ENCODE measurements at regions not wholly inside any gene's neighbourhood (a gene's known extent, or its start where the extent isn't known, plus 50 kb on each side); places are given as distances from the start of the nearest gene placed in this dataset.

GRCh38 chr2:105598829-105599698, 145.6 kb upstream of the NCK2 start:
- DNase-seq (ENCODE audit: low read depth, low spot score) = no peak
- no peak overlapping the region for H3K4me3 ChIP-seq (ENCODE audit: low read length)

- no peak for DNase-seq (ENCODE audit: low read depth, low spot score)
Measured at GRCh38 chr2:105597806-105598803, 146.6 kb upstream of the NCK2 start.

GRCh38 chr2:105597011-105597805, 147.5 kb upstream of the NCK2 start:
- DNase-seq (ENCODE audit: low read depth, low spot score) = no peak
- no peak overlapping the region for H3K4me3 ChIP-seq (ENCODE audit: low read length)

More at GRCh38 chr2:105597806-105598803, 146.6 kb upstream of the NCK2 start:
- no peak overlapping the region for H3K4me3 ChIP-seq (ENCODE audit: low read length)

- no peak overlapping the region for H3K4me3 ChIP-seq (ENCODE audit: low read length)
- DNase-seq (ENCODE audit: low read depth, low spot score) = no peak
Measured at GRCh38 chr2:105596411-105596921, 148.2 kb upstream of the NCK2 start.

GRCh38 chr2:105595536-105595935, 149.2 kb upstream of the NCK2 start:
- DNase-seq (ENCODE audit: low read depth, low spot score) = no peak
- no peak overlapping the region for H3K4me3 ChIP-seq (ENCODE audit: low read length)

DNA sequence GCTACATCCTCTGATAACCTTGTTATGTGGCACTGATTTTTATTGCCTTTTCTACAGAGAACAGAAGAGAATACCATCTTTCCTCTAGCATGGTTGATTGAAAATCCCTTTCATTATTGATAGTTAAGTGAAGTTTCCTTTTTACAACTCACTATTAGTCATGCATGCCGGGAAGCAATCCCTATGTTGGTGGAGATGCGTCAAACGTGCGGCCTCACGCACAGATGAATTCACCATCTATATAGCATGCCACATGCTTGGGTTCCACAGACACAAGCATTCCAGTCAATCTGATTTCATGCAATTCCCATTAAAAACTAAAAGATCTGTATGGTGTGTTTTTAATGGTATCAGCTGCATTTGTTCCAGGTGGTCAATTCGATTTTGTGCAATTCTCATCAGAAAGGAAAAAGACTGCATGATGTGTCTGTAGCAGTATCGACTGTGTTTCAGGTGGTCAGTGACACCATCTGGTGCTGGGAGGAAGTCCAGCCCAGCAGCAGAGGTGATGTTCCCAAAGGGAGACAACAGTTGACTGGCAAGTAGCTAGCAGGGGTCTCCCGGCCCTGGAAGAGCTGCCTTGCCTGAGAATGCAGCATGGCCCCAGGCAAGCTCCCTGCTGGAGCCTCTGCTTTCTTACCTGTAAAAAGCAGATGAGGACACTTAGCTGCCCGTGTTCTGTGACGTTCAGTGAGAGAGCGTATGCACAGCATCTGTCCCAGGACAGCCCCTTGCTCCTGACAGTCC, 151.3 kb upstream of the NCK2 start:
- H3K4me3 ChIP-seq (ENCODE audit: low read length) = no peak overlapping the region
- no peak for DNase-seq (ENCODE audit: low read depth, low spot score)

- H3K4me3 ChIP-seq (ENCODE audit: low read length) = no peak overlapping the region
- DNase-seq (ENCODE audit: low read depth, low spot score) = no peak
Measured at GRCh38 chr2:105592288-105592687, 152.4 kb upstream of the NCK2 start.

- no peak overlapping the region for H3K4me3 ChIP-seq (ENCODE audit: low read length)
- no peak for DNase-seq (ENCODE audit: low read depth, low spot score)
Measured at GRCh38 chr2:105590780-105591660, 153.7 kb upstream of the NCK2 start.

DNA sequence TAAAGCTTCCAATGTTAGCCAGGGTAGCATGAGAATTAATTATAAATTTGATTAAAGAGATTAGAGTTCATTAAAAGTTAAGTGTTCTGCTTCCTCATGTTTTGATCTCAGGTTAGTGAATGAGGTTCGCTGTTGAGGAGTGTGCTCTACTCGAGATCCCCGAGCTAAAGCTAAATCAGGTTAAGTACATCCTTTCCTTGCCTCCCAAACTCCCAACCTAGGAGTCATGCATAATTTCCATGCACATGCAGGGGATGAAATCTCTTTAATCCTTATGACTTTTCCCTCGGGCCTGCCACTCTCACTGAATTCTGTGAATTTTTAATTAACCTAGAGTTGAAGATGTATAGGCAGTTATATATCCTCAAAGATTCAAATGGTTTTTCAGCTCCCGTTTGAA, 156.1 kb upstream of the NCK2 start:
- H3K4me3 ChIP-seq (ENCODE audit: low read length) = no peak overlapping the region
- DNase-seq (ENCODE audit: low read depth, low spot score) = no peak

DNA sequence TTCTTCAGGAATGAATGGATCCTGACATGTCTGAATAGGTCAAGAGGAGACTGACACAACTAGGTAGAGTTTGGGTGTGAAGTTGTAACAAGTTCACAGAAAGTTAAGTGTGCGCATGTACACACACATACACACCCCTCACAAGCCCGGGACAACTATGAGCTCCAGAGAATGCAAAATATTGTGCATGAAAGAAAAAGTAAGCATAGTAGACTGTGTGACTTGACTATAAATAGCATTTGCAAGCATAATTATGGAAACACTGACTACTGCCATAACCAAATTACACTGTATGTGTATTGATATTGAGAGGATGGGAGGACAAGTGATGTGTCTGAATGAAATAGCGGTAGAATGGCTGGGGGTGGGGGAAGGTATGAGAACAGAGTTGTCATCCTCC, 157.1 kb upstream of the NCK2 start:
- DNase-seq (ENCODE audit: low read depth, low spot score) = no peak
- no peak overlapping the region for H3K4me3 ChIP-seq (ENCODE audit: low read length)

DNA sequence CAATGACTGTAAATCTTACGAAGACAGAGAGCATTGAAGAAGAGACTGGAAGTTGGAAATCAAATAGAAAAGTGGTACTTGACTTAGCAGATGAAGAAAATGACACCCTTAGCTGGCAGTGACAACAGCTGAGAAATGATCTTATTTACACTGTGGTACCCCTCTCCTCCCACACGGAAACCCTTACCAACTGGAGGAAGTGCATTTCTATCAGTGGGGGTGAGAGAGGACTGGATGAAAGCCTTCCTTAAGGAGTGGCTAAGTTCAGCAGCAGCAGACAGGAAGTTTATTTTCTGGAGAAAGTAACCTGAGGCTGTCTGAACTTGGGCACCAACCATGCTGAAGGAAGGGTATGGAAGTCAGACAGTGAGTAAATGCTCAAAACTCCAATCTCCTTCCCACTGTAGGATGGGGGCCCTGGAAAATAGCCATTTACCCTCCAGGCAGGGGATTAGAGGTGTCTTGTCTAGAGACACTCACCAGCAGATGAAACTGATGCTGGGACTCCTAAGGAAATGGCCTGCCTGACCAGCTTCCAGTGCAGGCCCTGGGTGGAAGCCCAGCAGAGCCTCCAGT, 160.2 kb upstream of the NCK2 start:
- H3K4me3 ChIP-seq (ENCODE audit: low read length) = no peak overlapping the region
- peak; percentile 53 for DNase-seq (ENCODE audit: low read depth, low spot score)

GRCh38 chr2:105582952-105583660, 161.6 kb upstream of the NCK2 start:
- no peak for DNase-seq (ENCODE audit: low read depth, low spot score)
- no peak overlapping the region for H3K4me3 ChIP-seq (ENCODE audit: low read length)

DNA sequence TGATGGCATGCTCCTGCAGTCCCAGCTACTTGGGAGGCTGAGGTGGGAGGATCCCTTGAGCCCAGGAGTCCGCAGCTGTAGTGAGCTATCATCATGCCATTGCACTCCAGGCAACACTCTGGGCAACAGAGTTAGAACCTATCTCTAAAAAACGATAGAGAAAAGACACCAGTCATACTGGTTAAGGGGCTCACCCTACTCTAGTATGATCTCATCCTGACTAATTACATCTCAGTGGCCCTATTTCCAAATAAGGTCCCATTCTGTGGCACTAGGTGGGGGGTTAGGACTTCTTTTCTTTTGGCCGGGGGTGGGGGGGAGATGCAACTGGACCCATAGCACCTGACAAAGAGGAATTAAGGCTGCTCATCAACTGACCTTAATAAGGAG, 163.2 kb upstream of the NCK2 start:
- no peak overlapping the region for H3K4me3 ChIP-seq (ENCODE audit: low read length)
- no peak for DNase-seq (ENCODE audit: low read depth, low spot score)

GRCh38 chr2:105580870-105581554, 163.7 kb upstream of the NCK2 start:
- H3K4me3 ChIP-seq (ENCODE audit: low read length) = no peak overlapping the region
- no peak for DNase-seq (ENCODE audit: low read depth, low spot score)

- DNase-seq (ENCODE audit: low read depth, low spot score) = no peak
- no peak overlapping the region for H3K4me3 ChIP-seq (ENCODE audit: low read length)
Measured at GRCh38 chr2:105580216-105580615, 164.5 kb upstream of the NCK2 start.

GRCh38 chr2:105578166-105578565, 166.5 kb upstream of the NCK2 start:
- H3K4me3 ChIP-seq (ENCODE audit: low read length) = no peak overlapping the region
- DNase-seq (ENCODE audit: low read depth, low spot score) = no peak

Data from Jurkat, Clone E6-1 (cell line).